HEK293T (cell line): ENCODE measurements at regions not wholly inside any gene's neighbourhood (a gene's known extent, or its start where the extent isn't known, plus 50 kb on each side); places are given as distances from the start of the nearest gene placed in this dataset.
"Not testable (repeated sequence)": the region's sequence is repeated elsewhere in the genome, so short reads cannot be mapped to it uniquely, and the experiment has no call there.

Experiments
- CTBP1 ChIP-seq: fragments of 450-650 bp; IDR thresholded peaks from 2 replicates; pipeline ENCODE4 v1.6.1; 2016; ENCODE audit warnings: borderline replicate concordance
- FOXM1 ChIP-seq: fragments of 450-650 bp; IDR thresholded peaks from 2 replicates; pipeline ENCODE4 v1.6.1; 2017; ENCODE audit warnings: mild to moderate bottlenecking, borderline replicate concordance
- SP1 ChIP-seq: fragments of 450-650 bp; IDR thresholded peaks from 2 replicates; pipeline ENCODE4 v1.6.1; 2017
- SUZ12 ChIP-seq: fragments of 450-650 bp; IDR thresholded peaks from 2 replicates; pipeline ENCODE4 v1.6.1; 2016; ENCODE audit warnings: mild to moderate bottlenecking
- ZNF384 ChIP-seq: fragments of 450-650 bp; IDR thresholded peaks from 2 replicates; pipeline ENCODE4 v1.6.1; 2016

DNA sequence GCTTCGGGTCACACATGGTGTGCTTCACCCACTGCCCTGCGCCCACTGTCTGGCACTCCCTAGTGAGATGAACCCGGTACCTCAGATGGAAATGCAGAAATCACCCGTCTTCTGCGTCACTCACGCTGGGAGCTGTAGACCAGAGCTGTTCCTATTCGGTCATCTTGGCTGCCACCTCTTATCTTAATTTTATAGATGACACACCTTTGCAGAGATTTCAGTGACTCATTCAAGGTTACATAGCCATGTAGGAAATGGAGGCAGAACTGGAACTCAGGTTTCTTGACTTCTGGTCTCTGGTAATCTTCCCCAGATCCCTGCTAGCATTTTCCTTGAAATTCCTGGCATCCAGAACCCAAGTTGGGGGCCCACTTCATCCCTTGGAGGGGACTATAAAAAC is 291.9 kb downstream of the PDCD6IP start:
- not testable (repeated sequence) for TF ChIP-seq ZNF384, SUZ12, SP1, FOXM1, CTBP1
